ENCODE measurements at regions not wholly inside any gene's neighbourhood (a gene's known extent, or its start where the extent isn't known, plus 50 kb on each side); places are given as distances from the start of the nearest gene placed in this dataset.

- SMC1A ChIA-PET (ENCODE audit: uncharacterized antibody, unreplicated experiment) = interaction anchor here (1.4 kb wide), 2 partner anchors 8 to 52 kb away, joined by 3 to 4 read pairs; no protein-coding TSS in a partner anchor
- H3K79me2 ChIP-seq (ENCODE audit: control insufficient read depth, insufficient read depth, low read length) = no peaks in the 10 kb centered on the region
- no peak overlapping the region for H3K9ac ChIP-seq (ENCODE audit: control insufficient read depth, insufficient read depth, low read length)
- no peak for DNase-seq (ENCODE audit: low read depth, low spot score)
- no peak overlapping the region for H3K4me3 ChIP-seq
- intact Hi-C loops (cut with micrococcal nuclease; ENCODE audit: unreplicated experiment) = no loop called here
- no peak for FAIRE-seq
- in situ Hi-C loops (cut with MboI) = no loop called here
- TF ChIP-seq IKZF2 (IDR thresholded peaks at IDR 0.05) = no peak
- H2AFZ ChIP-seq (ENCODE audit: control insufficient read depth, low read depth, low read length) = no peak overlapping the region
- POLR2A ChIA-PET = no interaction called here
- no peaks in the 10 kb centered on the region for H3K9me3 ChIP-seq (replicated peaks; ENCODE audit: control insufficient read depth, insufficient read depth, low read length)
- no peaks in the 10 kb centered on the region for H4K20me1 ChIP-seq (ENCODE audit: control insufficient read depth, insufficient read depth)
- no peak for ATAC-seq
- no peak overlapping the region for H3K27ac ChIP-seq (ENCODE audit: control insufficient read depth, insufficient read depth)
- no TSS peak for BruUV-seq (replicated peaks)
- RAD21 ChIA-PET (ENCODE audit: unreplicated experiment) = interaction anchor here (0.6 kb wide), 1 partner anchor 35 kb away, joined by 3 read pairs; no protein-coding TSS in a partner anchor
- CTCF ChIA-PET = interaction anchor here (1.3 to 3.2 kb wide), 5 partner anchors 9 to 294 kb away, joined by 3 to 11 read pairs (median 9); no protein-coding TSS in a partner anchor
- no peaks in the 10 kb centered on the region for H3K27me3 ChIP-seq (replicated peaks in 1 of 2; ENCODE audit: control insufficient read depth in 2 of 2, insufficient read depth in 2 of 2, low read length in 1 of 2)
- WGBS (ENCODE audit: insufficient coverage, insufficient replicate concordance, low lambda C conversion rate, missing lambda C conversion rate) = 76% methylated on average over 2 of the region's 2 CpGs
- no peaks in the 10 kb centered on the region for H3K36me3 ChIP-seq (ENCODE audit: control insufficient read depth in 2 of 2, insufficient read depth in 2 of 2, low read length in 1 of 2)
- no peaks in the 10 kb centered on the region for H3K4me1 ChIP-seq (ENCODE audit: control insufficient read depth, insufficient read depth, low read length)
- H3K4me2 ChIP-seq (ENCODE audit: control insufficient read depth, insufficient read depth) = no peak overlapping the region
Measured at GRCh38 chr12:29023436-29024076, 125.5 kb upstream of the FAR2 start.

GRCh38 chr12:29024117-29024516 is 125.0 kb upstream of the FAR2 start:
- ChIA-PET CTCF (interaction anchor here (1.0 to 3.2 kb wide), 7 partner anchors 10 to 294 kb away, joined by 3 to 11 read pairs (median 9); no protein-coding TSS in a partner anchor), RAD21 (ENCODE audit: unreplicated experiment) (interaction anchor here (0.6 kb wide), 1 partner anchor 35 kb away, joined by 3 read pairs; no protein-coding TSS in a partner anchor), SMC1A (ENCODE audit: uncharacterized antibody, unreplicated experiment) (interaction anchor here (0.9 to 1.6 kb wide), 3 partner anchors 8 to 43 kb away, joined by 3 read pairs; no protein-coding TSS in a partner anchor), POLR2A (no interaction called here)
- intact Hi-C loops (cut with micrococcal nuclease; ENCODE audit: unreplicated experiment) = no loop called here
- ATAC-seq (no peak), DNase-seq (ENCODE audit: low read depth, low spot score) (no peak), FAIRE-seq (no peak)
- no peak overlapping the region for H2AFZ ChIP-seq (ENCODE audit: control insufficient read depth, low read depth, low read length)
- TF ChIP-seq YY1 (IDR thresholded peaks at IDR 0.05; ENCODE audit: low read depth, low read length) = no peak
- TF ChIP-seq CTCF (IDR thresholded peaks at IDR 0.05 in 2 of 3, conservative IDR thresholded peaks at IDR 0.05 in 1 of 3; ENCODE audit: control insufficient read depth in 2 of 3, extremely low read depth in 1 of 3, insufficient read depth in 1 of 3, low read depth in 3 of 3, low read length in 3 of 3) = peak in 1 of 3 experiments; percentile 8; a peak in 2 of 6 replicates
- H3K36me3 ChIP-seq (ENCODE audit: control insufficient read depth in 2 of 2, insufficient read depth in 2 of 2, low read length in 1 of 2) = no peaks in the 10 kb centered on the region
- no peak overlapping the region for H3K4me2 ChIP-seq (ENCODE audit: control insufficient read depth, insufficient read depth)
- no peaks in the 10 kb centered on the region for H3K79me2 ChIP-seq (ENCODE audit: control insufficient read depth, insufficient read depth, low read length)
- H4K20me1 ChIP-seq (ENCODE audit: control insufficient read depth, insufficient read depth) = no peaks in the 10 kb centered on the region
- no peaks in the 10 kb centered on the region for H3K4me1 ChIP-seq (ENCODE audit: control insufficient read depth, insufficient read depth, low read length)
- H3K9me3 ChIP-seq (replicated peaks; ENCODE audit: control insufficient read depth, insufficient read depth, low read length) = no peaks in the 10 kb centered on the region
- no peak overlapping the region for H3K4me3 ChIP-seq
- in situ Hi-C loops (cut with MboI) = no loop called here
- no peak overlapping the region for H3K27ac ChIP-seq (ENCODE audit: control insufficient read depth, insufficient read depth)
- H3K9ac ChIP-seq (ENCODE audit: control insufficient read depth, insufficient read depth, low read length) = no peak overlapping the region
- 26% methylated on average over 1 of the region's 1 CpG for WGBS (ENCODE audit: insufficient coverage, insufficient replicate concordance, low lambda C conversion rate, missing lambda C conversion rate)
- BruUV-seq (replicated peaks) = no TSS peak
- no peaks in the 10 kb centered on the region for H3K27me3 ChIP-seq (replicated peaks in 1 of 2; ENCODE audit: control insufficient read depth in 2 of 2, insufficient read depth in 2 of 2, low read length in 1 of 2)
